Cardiac fibroblast (primary cell): ENCODE measurements at regions not wholly inside any gene's neighbourhood (a gene's known extent, or its start where the extent isn't known, plus 50 kb on each side); places are given as distances from the start of the nearest gene placed in this dataset.

Experiments used
- DNase-seq, 2 donors: peaks; one replicate each; pipeline versions ENCODE4 v3.0.0 to v3.0.0-alpha.2; 2010; ENCODE audit warnings: low read depth in 2 of 2
- H3K4me3 ChIP-seq, 2 donors: replicated peaks in 1 of 2; 1 replicate in 1 of 2; 2 replicates in 1 of 2; pipeline ENCODE4 v1.5.1; 2011; ENCODE audit warnings: low read depth in 2 of 2, low read length in 2 of 2, mild to moderate bottlenecking in 2 of 2, moderate library complexity in 1 of 2
- TF ChIP-seq, protein P1 (sequence below): IDR thresholded peaks from one replicate; pipeline ENCODE4 v1.5.1; 2011; ENCODE audit warnings: low read depth, mild to moderate bottlenecking, low read length, inconsistent platforms

DNA sequence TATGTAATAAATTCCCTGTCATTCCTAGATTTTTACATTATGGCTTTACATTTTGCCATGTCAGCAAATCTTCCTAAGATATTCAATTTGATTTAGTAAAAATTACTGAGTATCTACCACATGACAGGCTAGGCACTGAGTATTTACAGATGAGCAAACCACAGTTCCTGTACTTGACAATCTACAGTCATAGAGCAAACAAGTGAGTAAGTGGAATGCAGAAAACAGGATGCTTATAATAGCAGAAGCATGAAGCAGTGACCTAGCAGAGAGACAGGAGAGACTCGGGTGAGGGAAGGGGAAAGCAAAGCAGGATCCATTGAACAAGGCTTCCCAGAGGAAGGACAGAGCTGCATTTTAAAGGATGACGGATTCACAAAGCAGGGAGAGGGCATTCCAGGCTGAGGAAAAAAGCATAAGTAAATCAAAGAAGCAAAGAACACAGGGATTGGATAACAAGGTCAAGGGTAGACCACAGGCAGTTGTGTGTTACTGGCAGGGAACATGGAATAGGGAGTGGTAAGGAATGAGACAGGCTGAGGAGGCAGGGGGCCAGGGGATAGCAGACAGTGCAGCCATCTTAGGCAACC is 124.7 kb upstream of the C1QTNF7 start:
- H3K4me3 ChIP-seq = no peak overlapping the region
- TF ChIP-seq, protein P1, sequence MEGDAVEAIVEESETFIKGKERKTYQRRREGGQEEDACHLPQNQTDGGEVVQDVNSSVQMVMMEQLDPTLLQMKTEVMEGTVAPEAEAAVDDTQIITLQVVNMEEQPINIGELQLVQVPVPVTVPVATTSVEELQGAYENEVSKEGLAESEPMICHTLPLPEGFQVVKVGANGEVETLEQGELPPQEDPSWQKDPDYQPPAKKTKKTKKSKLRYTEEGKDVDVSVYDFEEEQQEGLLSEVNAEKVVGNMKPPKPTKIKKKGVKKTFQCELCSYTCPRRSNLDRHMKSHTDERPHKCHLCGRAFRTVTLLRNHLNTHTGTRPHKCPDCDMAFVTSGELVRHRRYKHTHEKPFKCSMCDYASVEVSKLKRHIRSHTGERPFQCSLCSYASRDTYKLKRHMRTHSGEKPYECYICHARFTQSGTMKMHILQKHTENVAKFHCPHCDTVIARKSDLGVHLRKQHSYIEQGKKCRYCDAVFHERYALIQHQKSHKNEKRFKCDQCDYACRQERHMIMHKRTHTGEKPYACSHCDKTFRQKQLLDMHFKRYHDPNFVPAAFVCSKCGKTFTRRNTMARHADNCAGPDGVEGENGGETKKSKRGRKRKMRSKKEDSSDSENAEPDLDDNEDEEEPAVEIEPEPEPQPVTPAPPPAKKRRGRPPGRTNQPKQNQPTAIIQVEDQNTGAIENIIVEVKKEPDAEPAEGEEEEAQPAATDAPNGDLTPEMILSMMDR = no peak
- DNase-seq = peak; percentile 47 to 84

DNA sequence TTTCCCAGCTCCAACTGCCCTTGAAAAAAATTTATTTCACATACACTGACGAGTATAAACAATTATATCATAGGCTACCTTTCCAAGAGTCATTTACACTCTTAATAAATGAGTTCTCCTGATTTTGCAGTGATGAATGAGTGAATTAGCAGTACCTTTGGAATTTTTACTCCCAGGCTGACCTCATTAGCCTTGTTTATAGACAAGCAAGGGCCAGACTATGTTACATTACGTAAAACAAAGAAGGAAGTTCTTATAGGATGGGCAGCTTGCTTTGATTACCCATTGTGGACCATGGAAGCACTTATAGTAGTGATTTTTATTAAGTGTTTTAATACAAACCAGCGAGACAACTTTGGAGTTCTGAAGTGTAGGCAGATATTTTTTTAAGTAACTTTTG is 112.9 kb upstream of the C1QTNF7 start:
- DNase-seq = no peak
- TF ChIP-seq, protein P1 = no peak
- no peak overlapping the region for H3K4me3 ChIP-seq

DNA sequence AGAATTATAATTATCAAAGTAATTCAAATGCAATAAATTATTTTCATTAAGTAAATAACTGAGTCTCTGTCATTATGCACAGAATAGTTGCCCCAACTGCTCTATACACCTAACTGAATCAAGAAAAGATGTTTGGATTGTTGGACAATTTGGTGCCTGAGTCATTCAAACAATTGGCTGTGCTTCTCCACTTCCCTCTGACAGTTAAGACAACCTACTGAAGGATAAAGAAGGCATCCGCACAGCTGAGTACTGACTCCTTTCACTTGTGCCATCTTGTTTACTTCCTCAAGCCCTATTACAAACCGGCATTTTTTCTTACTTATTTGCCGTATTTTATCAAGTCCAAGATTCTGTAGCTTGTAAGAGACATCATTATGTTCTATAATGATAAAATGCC is 110.6 kb upstream of the C1QTNF7 start:
- no peak for DNase-seq
- TF ChIP-seq, protein P1 = no peak
- no peak overlapping the region for H3K4me3 ChIP-seq

DNA sequence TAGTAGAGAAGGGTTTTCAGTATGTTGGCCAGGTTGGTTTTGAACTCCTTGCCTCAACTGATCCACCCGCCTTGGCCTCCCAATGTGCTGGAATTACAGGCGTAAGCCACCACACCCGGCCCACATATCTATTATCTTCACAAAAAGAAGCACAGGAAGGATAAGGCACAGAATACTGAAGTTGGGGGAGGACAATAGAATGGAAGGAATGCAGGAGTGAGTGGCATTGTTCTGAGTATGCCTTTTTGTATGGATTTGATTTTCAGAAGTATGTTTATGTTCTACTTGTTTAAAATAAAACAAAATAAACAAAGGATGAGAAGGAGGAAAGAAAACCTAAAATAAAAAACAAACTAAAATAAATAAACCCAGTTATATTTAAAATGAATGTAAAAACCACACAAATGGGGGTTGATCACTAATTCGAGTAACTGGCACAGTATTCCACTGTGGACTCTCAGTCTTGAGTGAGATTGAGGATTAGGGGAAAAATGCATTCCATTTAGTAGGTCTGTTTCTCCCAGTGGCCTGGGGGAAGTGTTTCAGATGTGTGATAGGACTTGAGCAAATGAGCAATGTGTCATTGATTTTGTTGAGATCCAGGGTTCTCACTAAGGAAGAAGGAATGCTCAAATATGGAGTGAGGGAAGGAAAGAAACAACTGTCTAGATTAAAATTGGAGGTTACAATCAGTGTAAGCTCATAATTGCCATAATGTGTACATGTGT is 109.0 kb upstream of the C1QTNF7 start:
- TF ChIP-seq, protein P1 = no peak
- no peak for DNase-seq
- no peak overlapping the region for H3K4me3 ChIP-seq

DNA sequence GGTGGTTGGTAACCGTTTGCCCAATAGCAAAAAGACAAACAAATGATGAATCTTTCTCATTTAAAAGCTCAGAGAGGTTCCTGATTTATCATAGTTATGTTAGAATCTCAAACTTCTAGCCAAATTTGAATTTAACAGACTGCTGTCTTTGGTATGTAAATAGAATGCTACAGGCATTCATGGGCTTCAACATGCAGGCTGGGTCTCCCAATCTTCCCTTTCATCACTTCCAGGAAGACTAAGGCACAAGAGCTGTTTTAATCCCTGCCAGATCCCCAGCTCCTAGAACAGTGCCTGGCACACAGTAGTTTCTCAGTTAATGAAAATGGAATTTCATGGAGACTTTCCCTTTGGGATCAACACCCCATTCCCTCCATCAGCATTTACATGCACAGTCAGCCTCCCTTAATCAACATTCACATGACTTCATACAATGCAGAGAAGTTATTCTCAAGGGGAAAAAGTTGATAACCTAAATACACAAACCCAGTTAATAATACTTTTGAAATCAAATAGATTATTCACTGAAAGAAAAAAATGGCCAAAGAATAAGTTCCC is 107.6 kb upstream of the C1QTNF7 start:
- TF ChIP-seq, protein P1 = no peak
- no peak for DNase-seq
- no peak overlapping the region for H3K4me3 ChIP-seq

DNA sequence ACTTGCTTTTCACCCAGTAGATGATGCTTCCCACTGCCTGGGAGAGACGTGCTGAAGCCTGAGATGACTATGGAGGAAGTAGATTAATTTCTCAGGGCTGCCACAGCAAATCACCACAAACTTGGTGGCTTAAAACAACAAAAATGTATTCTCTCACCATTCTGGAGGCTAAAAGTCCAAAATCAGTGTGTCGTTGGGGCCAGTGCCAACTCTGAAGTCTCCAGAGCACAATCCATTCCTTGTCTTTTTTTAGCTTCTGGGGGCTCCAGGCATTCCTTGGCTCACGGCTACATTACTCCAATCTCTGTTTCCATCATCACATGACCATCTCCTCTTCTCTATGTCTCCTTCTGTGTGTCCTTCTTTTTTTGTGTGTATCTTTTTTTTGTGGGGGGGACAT is 105.8 kb upstream of the C1QTNF7 start:
- DNase-seq = no peak
- TF ChIP-seq, protein P1 = no peak
- no peak overlapping the region for H3K4me3 ChIP-seq
